OCI-LY3 (cell line): ENCODE measurements at regions not wholly inside any gene's neighbourhood (a gene's known extent, or its start where the extent isn't known, plus 50 kb on each side); places are given as distances from the start of the nearest gene placed in this dataset.

Source experiments
- H2AFZ ChIP-seq: fragments of 200-600, 300-600 bp; shearing (Covaris generic); 2 replicates; pipeline ENCODE4 v1.6.0; 2014; ENCODE audit warnings: antibody characterized with exemption, low read depth, low read length
- H3K27ac ChIP-seq: fragments of 200-600, 300-600 bp; sonication (generic); 2 replicates; pipeline ENCODE4 v1.5.1; 2014; ENCODE audit warnings: mild to moderate bottlenecking, low read length, moderate library complexity, mixed read lengths
- H3K27me3 ChIP-seq: fragments of 200-600, 300-600 bp; sonication (generic); 2 replicates; pipeline ENCODE4 v1.6.1; 2014; ENCODE audit warnings: low read depth, low read length, mixed read lengths
- H3K36me3 ChIP-seq: fragments of 200-600, 300-600 bp; sonication (generic); replicated peaks from 2 replicates; pipeline ENCODE3; 2014; ENCODE audit warnings: low read depth, low read length, mixed read lengths
- H3K4me1 ChIP-seq: fragments of 300-600, 200-600 bp; sonication (generic); 2 replicates; pipeline ENCODE4 v1.6.1; 2014; ENCODE audit warnings: low read length, mixed read lengths
- H3K4me2 ChIP-seq: fragments of 200-600, 300-600 bp; sonication (generic); 2 replicates; pipeline ENCODE4 v1.6.1; 2014; ENCODE audit warnings: low read length, mixed read lengths
- H3K4me3 ChIP-seq: fragments of 300-600, 200-600 bp; sonication (generic); 2 replicates; pipeline ENCODE4 v1.5.1; 2014; ENCODE audit warnings: antibody characterized with exemption, mild to moderate bottlenecking, low read length, moderate library complexity
- H3K79me2 ChIP-seq: fragments of 300-600, 200-600 bp; shearing (Covaris generic); 2 replicates; pipeline ENCODE4 v1.6.1; 2014; ENCODE audit warnings: mild to moderate bottlenecking, low read length, mixed read lengths
- H3K9ac ChIP-seq: fragments of 300-600, 200-600 bp; shearing (Covaris generic); 2 replicates; pipeline ENCODE4 v1.6.0; 2014; ENCODE audit warnings: mild to moderate bottlenecking, low read length, moderate library complexity
- H3K9me3 ChIP-seq: fragments of 200-600, 300-600 bp; shearing (Covaris generic); 2 replicates; pipeline ENCODE4 v1.6.1; 2014; ENCODE audit warnings: low read length, mixed read lengths; ENCODE audit not compliant: insufficient read depth
- H4K20me1 ChIP-seq: fragments of 200-600, 300-600 bp; sonication (generic); 2 replicates; pipeline ENCODE4 v1.6.1; 2016; ENCODE audit warnings: low read length, mixed read lengths; ENCODE audit not compliant: insufficient read depth
- EZH2phosphoT487 ChIP-seq: fragments of 200-600 bp; shearing (Covaris generic); IDR thresholded peaks from 2 replicates; pipeline ENCODE4 v1.6.1; 2018; ENCODE audit warnings: antibody characterized with exemption, mixed run types, low read depth
- TF ChIP-seq, protein P1 (sequence below): fragments of 200-600, 300-600 bp; sonication (generic); IDR thresholded peaks from 2 replicates; pipeline ENCODE4 v1.5.1; 2014; ENCODE audit warnings: antibody characterized with exemption, low read length, low read depth

DNA sequence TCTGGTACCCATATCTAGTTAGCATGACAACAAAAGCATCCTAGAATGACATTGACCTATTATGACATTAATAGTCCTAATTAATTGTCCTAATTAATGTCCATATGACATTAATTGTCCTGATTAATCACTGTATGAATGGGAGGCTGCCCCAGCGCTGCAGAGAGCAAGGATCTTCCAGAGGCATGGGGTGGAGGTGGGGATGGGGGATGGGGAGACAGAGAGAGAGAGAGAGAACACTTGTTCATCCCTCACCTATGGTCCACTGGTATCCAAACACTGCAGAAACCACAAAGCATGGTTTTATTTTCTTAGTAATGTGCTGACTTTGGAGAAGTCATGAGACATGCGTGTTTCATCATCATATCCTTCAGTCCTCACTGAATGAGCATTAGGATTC, 235.1 kb downstream of the FNDC1 start:
- TF ChIP-seq, protein P1, sequence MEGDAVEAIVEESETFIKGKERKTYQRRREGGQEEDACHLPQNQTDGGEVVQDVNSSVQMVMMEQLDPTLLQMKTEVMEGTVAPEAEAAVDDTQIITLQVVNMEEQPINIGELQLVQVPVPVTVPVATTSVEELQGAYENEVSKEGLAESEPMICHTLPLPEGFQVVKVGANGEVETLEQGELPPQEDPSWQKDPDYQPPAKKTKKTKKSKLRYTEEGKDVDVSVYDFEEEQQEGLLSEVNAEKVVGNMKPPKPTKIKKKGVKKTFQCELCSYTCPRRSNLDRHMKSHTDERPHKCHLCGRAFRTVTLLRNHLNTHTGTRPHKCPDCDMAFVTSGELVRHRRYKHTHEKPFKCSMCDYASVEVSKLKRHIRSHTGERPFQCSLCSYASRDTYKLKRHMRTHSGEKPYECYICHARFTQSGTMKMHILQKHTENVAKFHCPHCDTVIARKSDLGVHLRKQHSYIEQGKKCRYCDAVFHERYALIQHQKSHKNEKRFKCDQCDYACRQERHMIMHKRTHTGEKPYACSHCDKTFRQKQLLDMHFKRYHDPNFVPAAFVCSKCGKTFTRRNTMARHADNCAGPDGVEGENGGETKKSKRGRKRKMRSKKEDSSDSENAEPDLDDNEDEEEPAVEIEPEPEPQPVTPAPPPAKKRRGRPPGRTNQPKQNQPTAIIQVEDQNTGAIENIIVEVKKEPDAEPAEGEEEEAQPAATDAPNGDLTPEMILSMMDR = no peak
- no peak for TF ChIP-seq EZH2phosphoT487
- Histone ChIP-seq H3K9me3 (no peaks in the 10 kb centered on the region), H3K27ac (no peak overlapping the region), H3K4me1 (no peaks in the 10 kb centered on the region), H2AFZ (no peak overlapping the region), H3K27me3 (no peaks in the 10 kb centered on the region), H3K4me3 (no peak overlapping the region), H3K36me3 (no peaks in the 10 kb centered on the region), H3K9ac (no peak overlapping the region), H4K20me1 (no peaks in the 10 kb centered on the region), H3K4me2 (no peak overlapping the region), H3K79me2 (no peaks in the 10 kb centered on the region)

DNA sequence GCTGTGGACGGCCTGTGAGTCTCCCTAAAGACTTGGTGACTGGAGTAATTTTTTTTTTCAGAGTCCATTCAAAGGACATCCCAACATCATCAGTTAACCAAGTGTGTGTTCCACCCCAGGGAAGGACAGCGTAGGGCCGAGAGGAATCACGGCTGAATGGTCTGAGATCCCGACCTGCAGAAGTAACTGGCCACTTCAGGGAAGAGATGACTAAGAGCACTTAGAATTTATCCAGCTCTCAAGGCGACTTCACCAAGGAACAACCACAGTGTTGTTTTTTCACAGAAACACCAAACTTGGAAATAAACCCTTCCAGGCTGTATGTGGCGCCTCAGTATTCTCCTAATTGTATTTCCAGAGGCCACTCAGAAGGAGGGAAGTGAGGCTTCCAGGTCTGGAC, 231.6 kb downstream of the FNDC1 start:
- H3K79me2 ChIP-seq = no peaks in the 10 kb centered on the region
- TF ChIP-seq, protein P1 = no peak
- TF ChIP-seq EZH2phosphoT487 = no peak
- H4K20me1 ChIP-seq = no peaks in the 10 kb centered on the region
- no peak overlapping the region for H2AFZ ChIP-seq
- H3K9me3 ChIP-seq = no peaks in the 10 kb centered on the region
- H3K27me3 ChIP-seq = no peaks in the 10 kb centered on the region
- H3K4me3 ChIP-seq = no peak overlapping the region
- no peak overlapping the region for H3K9ac ChIP-seq
- no peak overlapping the region for H3K27ac ChIP-seq
- no peak overlapping the region for H3K4me2 ChIP-seq
- no peaks in the 10 kb centered on the region for H3K36me3 ChIP-seq
- H3K4me1 ChIP-seq = no peaks in the 10 kb centered on the region

DNA sequence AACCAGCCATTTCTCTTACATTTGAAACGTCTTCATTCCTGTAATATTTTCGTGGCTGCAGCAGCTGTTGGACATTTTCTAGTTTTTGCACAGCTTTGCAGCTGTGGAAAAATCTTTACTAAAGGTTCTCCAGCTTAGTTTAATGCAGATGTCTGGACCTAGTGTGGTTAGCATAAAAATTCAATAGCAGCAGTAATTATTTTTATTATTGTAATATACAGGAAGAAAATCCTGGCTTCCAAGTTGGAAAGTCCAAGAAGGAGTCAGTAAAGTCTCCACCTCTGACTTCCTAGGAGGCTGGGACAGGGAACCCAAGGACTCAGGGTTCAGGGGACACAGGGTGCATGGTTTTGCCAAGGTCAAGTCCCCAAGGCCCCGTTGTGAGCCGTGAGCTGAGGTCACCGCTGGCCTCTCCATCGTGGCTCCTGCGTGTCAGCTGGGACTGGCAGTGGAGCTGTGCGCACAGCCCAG, 230.6 kb downstream of the FNDC1 start:
- H3K9me3 ChIP-seq = no peaks in the 10 kb centered on the region
- TF ChIP-seq, protein P1 = no peak
- no peak for TF ChIP-seq EZH2phosphoT487
- H3K9ac ChIP-seq = no peak overlapping the region
- H3K4me3 ChIP-seq = no peak overlapping the region
- no peaks in the 10 kb centered on the region for H3K27me3 ChIP-seq
- H2AFZ ChIP-seq = no peak overlapping the region
- no peaks in the 10 kb centered on the region for H3K79me2 ChIP-seq
- H4K20me1 ChIP-seq = no peaks in the 10 kb centered on the region
- H3K36me3 ChIP-seq = no peaks in the 10 kb centered on the region
- H3K4me2 ChIP-seq = no peak overlapping the region
- no peaks in the 10 kb centered on the region for H3K4me1 ChIP-seq
- H3K27ac ChIP-seq = no peak overlapping the region

DNA sequence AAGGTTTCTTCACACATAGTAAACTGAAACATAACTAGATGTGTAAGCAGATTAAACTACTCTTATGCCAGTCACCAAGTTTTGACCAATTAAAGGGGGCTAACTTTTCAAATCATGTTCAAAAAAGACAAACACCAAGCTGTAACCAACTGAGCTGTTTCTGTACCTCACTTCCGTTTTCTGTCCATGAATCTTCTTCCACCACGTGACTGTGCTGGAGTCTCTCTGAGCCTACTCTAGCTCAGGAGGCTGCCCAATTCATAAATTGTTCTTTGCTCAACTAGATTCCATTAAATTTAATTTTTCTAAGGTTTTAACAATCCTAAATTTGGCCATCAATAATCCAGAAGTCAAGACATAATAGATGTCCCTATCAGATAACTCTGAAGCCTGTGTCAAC, 229.4 kb downstream of the FNDC1 start:
- H3K4me3 ChIP-seq = no peak overlapping the region
- H3K27me3 ChIP-seq = no peaks in the 10 kb centered on the region
- H3K4me1 ChIP-seq = no peaks in the 10 kb centered on the region
- H3K9ac ChIP-seq = no peak overlapping the region
- H3K36me3 ChIP-seq = no peaks in the 10 kb centered on the region
- no peak overlapping the region for H2AFZ ChIP-seq
- H3K4me2 ChIP-seq = no peak overlapping the region
- TF ChIP-seq, protein P1 = no peak
- no peak for TF ChIP-seq EZH2phosphoT487
- no peaks in the 10 kb centered on the region for H4K20me1 ChIP-seq
- no peaks in the 10 kb centered on the region for H3K9me3 ChIP-seq
- H3K27ac ChIP-seq = no peak overlapping the region
- no peaks in the 10 kb centered on the region for H3K79me2 ChIP-seq
